DMS53 (cell line): ENCODE measurements at regions not wholly inside any gene's neighbourhood (a gene's known extent, or its start where the extent isn't known, plus 50 kb on each side); places are given as distances from the start of the nearest gene placed in this dataset.

Source experiments
- DNase-seq: peaks from one replicate; lab custom pipeline; 2025; lab: John Stamatoyannopoulos, UW

GRCh38 chr20:52779125-52779524 lies 193.0 kb upstream of the TSHZ2 start:
- DNase-seq, result no peak

GRCh38 chr20:52777171-52777570 lies 195.0 kb upstream of the TSHZ2 start:
- DNase-seq, result no peak

- no peak for DNase-seq
Observed at GRCh38 chr20:52775786-52776185, 196.4 kb upstream of the TSHZ2 start.

- no peak for DNase-seq
Observed at GRCh38 chr20:52768694-52769093, 203.5 kb upstream of the TSHZ2 start.

GRCh38 chr20:52766645-52767435 lies 205.3 kb upstream of the TSHZ2 start:
- DNase-seq, result no peak

GRCh38 chr20:52763321-52763853 lies 208.8 kb upstream of the TSHZ2 start:
- no peak for DNase-seq

- DNase-seq, result no peak
Observed at GRCh38 chr20:52761867-52762266, 210.3 kb upstream of the TSHZ2 start.

GRCh38 chr20:52760791-52761190 lies 211.4 kb upstream of the TSHZ2 start:
- no peak for DNase-seq

- no peak for DNase-seq
Observed at GRCh38 chr20:52757411-52757810, 214.7 kb upstream of the TSHZ2 start.

GRCh38 chr20:52755744-52756143 lies 216.4 kb upstream of the TSHZ2 start:
- no peak for DNase-seq

- no peak for DNase-seq
Observed at GRCh38 chr20:52754366-52754765, 217.8 kb upstream of the TSHZ2 start.

- DNase-seq, result no peak
Observed at GRCh38 chr20:52752023-52752422, 220.1 kb upstream of the TSHZ2 start.

- no peak for DNase-seq
Observed at GRCh38 chr20:52751571-52751970, 220.6 kb upstream of the TSHZ2 start.

GRCh38 chr20:52749938-52750337 lies 222.2 kb upstream of the TSHZ2 start:
- DNase-seq, result no peak

GRCh38 chr20:52748990-52749389 lies 223.2 kb upstream of the TSHZ2 start:
- DNase-seq, result no peak

GRCh38 chr20:52748285-52748932 lies 223.7 kb upstream of the TSHZ2 start:
- DNase-seq, result no peak

- DNase-seq, result no peak
Observed at GRCh38 chr20:52747845-52748284, 224.3 kb upstream of the TSHZ2 start.

- DNase-seq, result no peak
Observed at GRCh38 chr20:52746770-52747169, 225.4 kb upstream of the TSHZ2 start.

- DNase-seq, result no peak
Observed at GRCh38 chr20:52746190-52746589, 226.0 kb upstream of the TSHZ2 start.

- no peak for DNase-seq
Observed at GRCh38 chr20:52744441-52744840, 227.7 kb upstream of the TSHZ2 start.

GRCh38 chr20:52738081-52738480 lies 234.1 kb upstream of the TSHZ2 start:
- no peak for DNase-seq

GRCh38 chr20:52736507-52736906 lies 235.7 kb upstream of the TSHZ2 start:
- DNase-seq, result no peak

- peak; percentile 9 for DNase-seq
Observed at GRCh38 chr20:52731093-52731492, 241.1 kb upstream of the TSHZ2 start.
